NOMO-1 treated with DMSO at 0.1 percent for 48 hours (cell line): ENCODE measurements at regions not wholly inside any gene's neighbourhood (a gene's known extent, or its start where the extent isn't known, plus 50 kb on each side); places are given as distances from the start of the nearest gene placed in this dataset.

Experiments
- DNase-seq: peaks from one replicate; lab custom pipeline; 2025; ENCODE audit not compliant: unreplicated experiment; lab: John Stamatoyannopoulos, UW

DNA sequence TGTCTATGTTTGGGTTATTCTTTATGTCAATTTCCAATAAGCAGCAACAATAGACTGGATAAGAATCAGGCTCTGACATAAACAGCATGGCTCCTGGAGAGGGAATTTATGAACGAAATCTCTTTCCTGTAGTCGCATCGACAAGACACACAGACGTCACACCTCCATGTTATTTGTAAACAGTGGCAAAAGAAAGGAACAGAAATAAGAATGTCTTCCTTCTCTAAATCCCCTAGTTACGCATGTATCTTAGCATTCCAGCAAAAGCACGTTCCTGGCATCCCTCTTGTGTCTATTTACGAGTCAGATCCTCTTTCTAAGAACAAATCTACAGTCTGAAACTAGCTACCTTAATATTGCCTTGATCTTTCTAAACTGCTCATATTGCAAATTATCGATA, 559.1 kb upstream of the JAG1 start:
- DNase-seq = no peak

DNA sequence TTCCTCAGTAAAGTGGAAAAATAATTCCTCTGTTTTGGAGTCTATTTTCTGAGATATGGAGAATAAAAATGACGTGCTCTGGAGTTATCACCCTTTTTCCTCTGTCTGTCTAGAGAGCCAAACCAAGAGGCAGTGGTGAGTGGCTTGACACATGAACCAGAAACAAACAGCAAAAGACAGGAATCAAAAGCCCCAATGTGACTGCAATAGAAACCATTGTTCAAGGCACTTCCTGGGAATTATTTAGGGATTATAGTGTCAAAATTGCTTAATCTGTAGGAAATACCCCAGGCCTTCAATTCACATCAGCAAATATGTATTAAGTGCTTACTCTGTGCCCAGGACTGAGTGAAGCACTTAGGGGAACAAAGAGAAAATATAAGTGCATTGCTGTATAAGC, 560.4 kb upstream of the JAG1 start:
- no peak for DNase-seq

DNA sequence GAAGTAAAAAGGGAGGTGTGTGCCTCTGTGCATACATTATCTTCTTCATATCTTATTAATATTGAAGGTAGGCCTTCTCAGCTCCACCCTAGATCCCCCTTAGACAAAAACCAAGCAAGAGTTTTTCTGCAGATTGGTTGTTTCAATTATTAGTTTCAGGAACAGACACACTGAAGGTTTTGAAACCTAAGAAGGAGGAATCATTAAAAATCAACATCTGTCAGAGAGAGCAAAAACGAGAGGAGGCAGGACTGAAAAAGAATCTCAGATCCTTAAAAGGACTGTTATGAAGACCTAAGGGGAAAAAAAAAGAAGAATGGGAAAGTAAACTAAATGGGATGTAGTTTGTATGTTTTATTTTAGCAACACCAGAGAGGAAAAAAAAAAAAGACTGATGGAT, 560.8 kb upstream of the JAG1 start:
- DNase-seq = no peak

DNA sequence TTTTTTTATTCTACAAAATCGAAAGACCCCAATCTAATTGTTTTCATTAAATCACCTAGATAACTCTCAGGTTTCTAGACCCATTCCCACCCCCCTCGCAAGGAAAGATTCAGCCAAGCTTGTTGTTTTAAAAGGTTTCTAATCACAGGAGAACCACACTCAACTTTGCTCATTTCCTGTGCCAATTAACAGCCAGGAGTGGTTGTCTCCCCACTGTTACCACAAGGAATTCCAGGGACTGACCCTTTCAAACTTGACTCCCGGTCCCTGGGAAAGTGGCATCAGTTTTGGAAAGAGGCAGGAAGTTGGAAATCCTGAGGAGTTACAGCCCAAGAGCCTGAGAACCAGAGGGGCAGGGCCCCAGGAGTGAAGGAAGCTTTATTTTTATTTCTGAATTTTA, 561.3 kb upstream of the JAG1 start:
- no peak for DNase-seq

DNA sequence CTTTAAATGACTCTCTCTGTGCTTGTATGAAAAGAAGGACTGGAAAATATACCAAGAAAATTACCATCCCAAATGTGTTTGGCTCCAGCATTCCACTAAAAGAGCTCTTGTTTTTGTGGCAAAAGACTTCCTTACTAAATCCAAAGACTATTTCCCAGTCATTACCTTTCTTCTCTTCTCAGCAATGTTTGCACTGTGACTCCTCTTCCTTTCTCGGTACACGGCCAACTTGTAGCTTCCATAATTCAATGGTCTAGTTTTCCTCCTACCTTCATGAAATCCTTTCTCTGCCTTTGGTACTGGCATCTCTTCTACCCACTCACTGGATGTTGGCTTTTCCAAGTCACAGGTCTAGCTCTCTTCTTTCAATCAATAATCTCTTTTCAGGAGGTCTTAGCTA, 568.5 kb upstream of the JAG1 start:
- no peak for DNase-seq

DNA sequence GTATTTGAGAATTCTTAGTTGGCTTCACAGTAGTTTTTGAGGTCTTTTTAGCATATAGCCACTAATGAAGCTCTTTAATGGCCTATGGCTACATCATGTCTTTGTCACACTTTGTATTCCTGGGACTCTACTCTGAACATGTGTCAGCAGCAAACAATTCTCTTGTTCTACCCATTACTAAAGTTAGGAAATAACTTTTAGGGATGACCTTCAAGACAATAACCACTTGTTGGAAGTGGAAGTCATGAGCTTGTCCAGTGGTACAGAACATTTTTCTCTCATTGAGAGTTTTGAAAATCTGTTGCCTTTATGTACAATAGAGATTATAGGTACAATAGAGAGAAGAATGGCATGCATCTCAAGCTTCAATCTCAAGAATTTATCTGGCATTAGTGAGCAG, 571.6 kb upstream of the JAG1 start:
- no peak for DNase-seq

DNA sequence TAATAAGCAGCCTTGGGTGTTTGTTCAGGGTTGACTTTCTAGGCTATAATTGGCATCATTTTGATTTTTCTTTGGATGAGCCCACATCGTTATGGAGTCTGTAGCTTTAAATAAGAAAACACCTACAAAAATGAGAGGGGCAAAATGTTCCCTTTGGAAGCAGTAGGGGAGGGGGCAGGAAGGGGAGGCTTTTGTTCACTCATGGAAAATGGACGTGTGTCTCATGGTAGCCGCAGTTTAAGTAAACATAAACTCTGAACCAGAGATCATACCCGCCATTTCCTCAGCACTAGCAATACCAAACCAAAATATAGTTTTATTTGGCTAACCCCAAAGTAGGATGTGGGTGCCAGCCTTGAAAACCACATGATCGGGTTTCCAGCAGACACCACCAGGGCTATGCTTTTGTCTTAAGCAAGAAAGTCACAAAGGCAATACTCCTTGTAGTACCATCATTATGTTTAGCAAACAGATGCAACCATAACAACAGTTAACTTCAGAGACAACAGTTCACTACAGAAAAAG, 572.5 kb upstream of the JAG1 start:
- no peak for DNase-seq

DNA sequence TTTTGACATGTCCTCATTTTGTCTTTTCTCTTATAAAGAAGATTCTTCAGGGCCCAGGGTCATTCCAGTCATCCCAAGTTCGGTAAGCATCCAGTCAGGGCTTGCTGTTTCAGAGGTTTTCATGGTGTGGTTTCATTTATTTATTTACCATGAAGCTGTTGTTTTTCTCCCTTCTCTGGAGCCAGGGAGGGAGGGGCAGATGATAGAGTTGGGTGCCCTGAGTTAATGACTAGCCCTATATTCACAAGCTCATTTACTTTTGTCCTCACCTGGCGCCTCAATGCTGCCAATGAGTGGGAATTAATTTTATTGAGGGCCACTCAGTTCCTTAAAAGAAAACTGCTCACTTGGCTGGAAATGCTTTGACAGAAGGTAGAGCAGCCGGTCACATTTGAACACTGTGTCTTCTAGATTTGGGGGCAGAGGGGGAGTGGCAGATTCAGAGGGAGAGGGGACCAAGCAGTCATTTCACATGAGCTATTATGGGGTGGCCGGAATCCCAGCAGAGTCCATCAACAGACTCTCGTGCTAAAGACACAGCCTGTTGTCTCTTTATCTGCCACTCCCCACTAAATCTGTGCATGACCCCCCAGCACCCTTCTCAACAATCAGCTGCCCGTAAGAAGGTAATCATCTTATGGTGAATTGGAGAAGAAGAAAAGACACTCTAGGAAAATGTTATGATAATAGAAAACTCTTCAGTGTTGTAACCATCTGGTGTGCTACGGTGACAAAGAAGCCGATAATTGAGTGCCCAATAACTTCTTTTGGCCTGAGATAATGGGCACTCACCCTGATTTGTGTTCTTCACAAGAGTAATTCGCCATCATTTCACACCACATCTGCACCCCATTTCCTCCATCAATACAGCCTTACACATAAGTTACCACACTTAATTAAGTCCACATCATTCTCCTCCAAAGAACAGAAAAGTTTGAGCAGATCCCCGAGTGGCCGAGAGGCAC, 573.5 kb upstream of the JAG1 start:
- DNase-seq = no peak

DNA sequence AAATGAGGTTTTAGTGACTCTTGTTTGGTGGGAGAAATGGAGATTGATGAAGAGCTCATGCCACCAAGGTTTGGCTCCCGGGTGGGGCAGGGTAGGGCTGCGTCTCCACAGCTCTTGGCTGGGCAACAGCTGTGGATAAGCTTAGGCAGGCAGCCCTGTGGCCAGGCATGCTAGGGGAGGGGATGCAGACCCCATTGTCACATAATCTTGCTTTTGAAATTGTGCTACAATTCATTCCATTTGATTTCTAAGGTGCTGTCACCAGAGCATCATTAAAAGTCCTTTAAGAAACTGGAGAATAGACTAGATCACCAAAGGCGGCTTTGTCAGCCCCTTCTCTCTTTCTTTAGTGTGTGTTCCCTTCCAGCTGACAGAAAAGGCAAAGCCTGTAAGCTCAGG, 574.2 kb upstream of the JAG1 start:
- no peak for DNase-seq

DNA sequence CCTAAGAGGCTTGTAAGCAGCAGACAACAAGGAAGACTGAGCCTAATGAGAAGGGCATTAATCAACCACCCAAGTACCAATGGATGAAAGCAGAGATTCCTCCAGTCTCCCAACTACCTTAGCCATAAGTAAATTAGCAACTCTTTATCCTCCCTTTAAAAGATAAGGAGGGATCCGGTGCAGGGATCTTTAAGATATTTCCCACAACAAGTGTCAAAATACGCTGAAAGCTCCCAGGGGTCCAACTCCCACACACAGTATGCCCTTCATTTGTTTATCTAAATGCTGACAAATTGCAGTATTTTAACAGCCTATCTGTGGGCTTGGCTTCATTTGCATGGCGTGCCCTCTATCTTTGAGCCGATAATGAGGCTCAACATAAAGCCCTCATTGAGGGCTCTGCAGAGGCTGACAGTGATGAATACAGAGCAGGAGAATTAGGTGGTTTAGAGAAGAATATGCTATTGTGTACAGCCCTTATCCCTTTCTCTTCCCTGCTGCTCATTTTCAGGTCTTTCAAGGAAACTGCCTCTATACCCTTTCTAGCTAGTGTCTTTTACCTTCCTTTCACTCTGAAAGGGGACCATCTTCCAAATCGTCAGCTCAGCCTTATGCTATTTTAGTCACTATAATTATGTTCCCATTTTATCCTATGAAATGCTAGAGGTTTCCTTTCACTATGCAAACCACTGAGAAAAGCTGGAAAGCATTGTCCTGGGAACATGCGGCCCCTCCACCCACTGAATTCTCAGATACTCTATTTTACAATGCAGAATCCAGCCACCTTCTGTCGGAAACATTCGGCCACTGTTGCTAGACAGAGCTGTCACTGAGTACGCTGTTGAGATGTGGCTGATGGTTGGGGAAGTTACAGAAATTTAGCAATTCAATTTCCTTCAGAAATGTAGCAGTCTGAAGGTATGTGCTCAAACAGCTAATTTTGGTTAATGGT, 575.2 kb upstream of the JAG1 start:
- DNase-seq = peak; percentile 49

DNA sequence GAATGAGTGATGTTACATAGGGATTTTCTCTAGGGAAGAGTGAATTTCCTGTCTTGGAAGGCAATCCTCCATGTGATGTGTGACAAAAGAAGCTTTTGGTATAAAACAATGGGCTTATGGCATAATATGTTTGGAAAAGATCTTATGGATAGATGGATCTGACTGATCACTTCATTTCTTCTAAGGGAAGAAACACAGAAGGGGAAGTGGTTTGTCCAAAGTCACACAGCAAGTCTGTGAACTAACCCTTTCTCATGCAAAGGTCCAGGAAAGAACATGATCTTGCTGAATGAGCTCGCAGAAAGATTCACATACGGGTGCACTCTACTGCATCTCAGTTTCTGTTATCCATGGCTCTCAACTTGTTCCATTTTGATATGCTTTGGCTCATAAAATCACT, 575.9 kb upstream of the JAG1 start:
- DNase-seq = no peak

DNA sequence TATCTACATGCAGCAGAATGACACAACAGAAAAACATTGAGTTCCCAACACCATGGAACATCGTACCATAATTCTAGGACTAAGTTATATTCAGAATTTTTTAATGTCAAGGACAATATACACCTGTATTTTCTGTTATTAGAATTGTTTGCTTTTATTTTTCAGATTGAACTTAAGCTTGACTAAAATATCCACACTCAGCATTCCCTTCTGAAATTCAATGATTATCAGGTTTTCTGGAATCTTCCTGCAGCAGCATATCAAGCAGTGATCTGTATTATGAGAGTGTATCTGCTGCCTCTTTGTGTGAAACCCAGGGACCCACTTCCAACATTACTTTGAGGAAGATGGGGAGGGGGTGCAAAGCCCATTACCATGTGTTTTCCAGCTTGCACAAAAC, 578.6 kb upstream of the JAG1 start:
- no peak for DNase-seq

DNA sequence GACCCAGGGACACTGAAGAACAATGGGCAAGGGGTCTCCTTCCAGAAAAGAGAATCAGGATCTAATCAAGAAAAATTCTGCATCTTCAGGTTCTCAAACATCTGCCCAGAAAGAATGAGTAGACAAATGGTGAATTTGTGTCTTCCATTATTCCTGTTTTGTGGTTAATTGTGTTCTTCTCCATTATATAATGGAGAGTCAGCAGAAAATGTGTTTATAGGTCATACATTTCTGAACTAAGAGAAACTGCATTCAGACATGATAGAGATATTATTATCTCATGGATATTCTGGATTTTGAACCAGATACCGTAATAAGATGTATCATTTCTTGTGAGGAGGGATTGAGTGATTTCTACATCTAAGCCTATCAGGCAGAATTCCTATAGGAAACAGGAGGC, 581.7 kb upstream of the JAG1 start:
- no peak for DNase-seq

DNA sequence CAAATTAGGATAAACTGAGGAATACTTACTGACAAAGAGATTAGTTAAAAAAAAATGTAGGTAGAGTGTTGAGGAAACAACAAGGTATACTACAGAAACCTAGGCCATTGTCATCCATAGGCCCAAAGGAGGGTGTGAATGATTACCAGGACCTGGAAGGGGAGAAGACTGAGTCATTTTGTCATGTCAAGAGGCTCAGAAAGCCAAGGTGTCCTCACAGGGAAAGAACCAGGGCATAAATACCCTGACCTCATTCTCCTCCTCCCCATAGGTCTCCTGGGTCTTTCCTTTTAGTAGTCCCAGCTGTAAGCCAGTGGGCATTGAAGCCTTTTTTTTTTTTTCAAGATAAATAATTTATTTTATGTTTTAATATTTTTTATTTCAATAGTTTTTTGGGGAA, 582.1 kb upstream of the JAG1 start:
- DNase-seq = no peak

DNA sequence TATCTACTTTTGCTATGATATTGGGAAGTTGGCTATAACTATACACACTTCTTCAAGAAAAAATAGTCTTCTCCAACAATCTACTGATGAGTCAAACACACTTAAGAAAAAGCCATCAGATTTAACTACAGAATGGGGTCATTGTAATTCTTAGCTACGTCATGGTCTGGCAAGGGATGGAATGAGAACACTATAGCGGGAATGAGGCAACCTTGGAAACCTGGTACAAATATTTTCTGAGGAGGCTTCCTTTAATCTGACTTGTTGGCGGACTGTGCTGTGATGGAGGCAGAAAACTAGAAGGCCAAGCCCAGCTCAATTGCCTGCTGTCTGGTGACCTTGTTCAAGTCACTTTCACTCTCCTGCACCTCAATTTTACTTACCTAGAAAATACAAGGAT, 586.8 kb upstream of the JAG1 start:
- DNase-seq = no peak

DNA sequence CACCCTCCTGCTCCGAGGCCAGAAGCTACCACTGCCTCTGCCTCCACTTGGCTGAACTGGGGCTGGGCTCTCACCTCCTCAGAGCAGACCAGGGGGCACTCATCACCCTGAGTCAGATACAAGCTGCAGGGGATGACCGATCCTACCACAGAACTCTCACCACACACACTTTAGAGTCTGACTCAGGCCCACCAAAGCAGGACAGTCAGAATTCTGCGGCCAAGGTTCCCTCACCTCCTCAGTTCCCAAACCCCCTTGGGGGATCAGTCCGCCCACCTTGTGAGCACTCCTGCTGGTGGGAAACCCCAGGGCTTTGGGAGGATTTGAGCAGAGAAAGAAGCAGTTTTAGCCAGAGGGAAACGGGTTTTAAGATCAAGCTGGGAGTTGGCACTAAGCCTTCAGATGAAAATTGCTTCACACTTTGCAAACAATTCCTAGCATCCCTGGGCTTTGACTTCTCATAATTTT, 587.8 kb upstream of the JAG1 start:
- DNase-seq = no peak

DNA sequence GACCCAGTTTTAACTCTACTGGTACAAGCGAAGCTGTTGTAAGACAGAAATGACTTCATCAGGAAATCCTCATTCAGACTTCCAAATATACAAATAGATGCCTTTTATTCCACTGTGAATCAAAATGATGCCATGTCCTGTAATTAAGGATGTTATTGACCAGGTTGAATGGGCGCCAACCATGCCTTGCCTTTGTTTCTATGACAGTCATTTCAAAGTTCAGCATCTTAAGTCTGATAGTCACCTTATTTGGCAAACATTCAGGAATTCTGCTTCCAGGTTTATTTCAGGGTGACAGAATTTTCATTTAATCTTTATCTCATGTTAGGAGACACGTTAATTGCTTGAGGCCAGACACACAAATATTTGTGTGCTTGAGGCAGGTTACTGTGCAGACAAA, 592.8 kb upstream of the JAG1 start:
- no peak for DNase-seq

DNA sequence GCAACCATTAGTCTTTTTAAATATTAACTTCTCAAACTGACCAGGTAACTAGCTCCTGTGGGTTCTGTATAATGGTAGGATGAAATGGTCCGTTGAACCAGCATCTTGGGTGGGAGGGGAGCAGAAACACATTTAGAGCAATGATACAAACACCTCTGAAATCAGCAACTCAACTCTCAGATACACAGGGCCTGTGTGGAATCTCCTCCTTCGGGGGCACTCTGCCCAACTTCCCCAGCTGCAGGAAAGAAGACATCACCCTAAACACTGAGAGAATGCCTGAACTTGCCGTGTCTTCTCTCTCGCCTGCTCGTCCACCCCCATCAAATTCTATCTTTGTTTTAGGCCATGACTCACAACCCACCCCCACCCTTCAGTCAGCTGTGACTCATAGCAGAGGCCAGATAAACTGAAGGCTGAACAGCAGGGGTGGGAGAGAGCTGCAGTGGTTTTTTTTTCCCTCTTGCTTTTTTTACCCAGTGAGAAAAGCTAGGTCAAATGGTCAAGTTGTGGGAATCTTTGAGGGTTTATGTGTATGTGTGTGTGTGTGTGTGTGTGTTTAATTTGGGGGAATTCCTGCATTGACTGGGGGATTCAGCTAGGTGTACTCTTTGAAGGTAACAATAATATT, 593.4 kb upstream of the JAG1 start:
- DNase-seq = peak; percentile 41

DNA sequence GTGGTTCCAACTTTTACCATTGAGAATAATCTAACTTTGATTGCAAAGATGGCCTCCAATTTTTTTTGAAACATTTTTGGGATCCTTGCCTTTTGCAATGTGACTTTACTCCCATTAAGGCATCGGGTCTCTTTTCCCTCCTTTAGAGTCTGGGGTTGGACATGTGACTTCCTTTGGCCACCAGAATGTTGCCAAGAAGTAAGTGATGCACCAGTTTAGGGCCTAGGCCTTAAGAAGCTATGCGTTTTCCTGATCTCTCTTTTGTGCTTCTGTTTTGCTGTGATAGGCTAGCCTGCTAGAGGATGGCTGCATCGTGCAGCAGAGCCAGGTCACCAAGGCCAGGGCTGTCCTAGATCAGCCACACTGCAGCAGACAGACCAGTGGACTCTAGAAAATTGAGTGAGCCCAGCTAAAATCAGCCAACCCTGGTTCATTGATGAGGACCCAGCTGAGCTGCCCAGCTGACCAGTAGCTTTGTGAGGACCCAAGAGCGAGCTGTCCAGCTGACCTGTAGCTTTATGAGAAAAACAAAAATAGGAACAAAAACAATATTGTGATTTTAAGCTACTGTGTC, 594.0 kb upstream of the JAG1 start:
- DNase-seq = no peak

DNA sequence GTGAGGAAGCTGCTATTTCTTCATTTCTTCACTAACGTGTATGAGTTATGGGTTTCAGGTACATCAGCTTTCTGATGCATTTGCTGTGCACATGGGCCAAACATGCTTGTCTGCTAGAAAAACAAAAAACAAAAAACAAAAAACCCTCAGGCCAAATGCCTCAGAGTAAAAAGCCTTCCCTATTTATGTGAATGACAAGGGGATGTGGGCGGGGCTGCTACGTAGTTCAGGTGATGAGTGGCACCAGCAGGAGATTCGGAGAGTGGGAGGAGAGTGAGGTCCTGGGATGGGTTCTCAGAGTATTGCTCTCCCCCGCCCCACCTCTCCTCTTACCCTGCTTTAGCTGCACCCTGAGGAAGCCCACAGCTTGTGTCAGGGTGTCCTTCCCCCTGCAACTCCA, 596.8 kb upstream of the JAG1 start:
- DNase-seq = no peak

DNA sequence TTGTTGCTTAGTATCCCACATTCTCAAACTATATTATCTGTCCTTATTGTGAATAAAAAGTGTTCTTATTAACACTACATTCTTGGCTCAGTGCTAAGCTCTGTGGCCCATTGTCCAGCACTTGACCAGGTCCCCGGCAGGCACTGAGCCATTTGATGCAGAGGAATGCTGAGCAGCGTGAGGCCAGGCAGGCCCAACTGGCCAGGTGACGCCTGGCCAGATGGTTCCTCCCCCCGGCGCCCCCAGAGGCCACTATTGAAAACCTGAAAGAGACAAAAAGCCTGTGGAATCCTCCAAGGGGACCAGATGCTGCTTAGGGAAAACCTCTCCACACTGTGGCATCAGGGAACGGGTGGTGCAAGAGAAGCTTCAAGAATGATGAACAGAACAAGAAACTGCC, 597.5 kb upstream of the JAG1 start:
- DNase-seq = no peak
